Gastrocnemius medialis (tissue), 4 donors: ENCODE measurements at regions not wholly inside any gene's neighbourhood (a gene's known extent, or its start where the extent isn't known, plus 50 kb on each side); places are given as distances from the start of the nearest gene placed in this dataset.

ENCODE experiments used
- CTCF ChIP-seq, 5 experiments: fragments of 450-650 bp in 3 of 5; fragments of 200-600 bp in 2 of 5; sonication (generic) in 2 of 5; IDR thresholded peaks in 4 of 5; conservative IDR thresholded peaks in 1 of 5; 1 replicate in 4 of 5; 2 replicates in 1 of 5; pipeline ENCODE4 v1.5.1; 2016 to 2019; ENCODE audit warnings: antibody characterized with exemption in 5 of 5, mild to moderate bottlenecking in 3 of 5, moderate library complexity in 3 of 5
- POLR2A ChIP-seq, 2 donors: fragments of 450-650 bp; IDR thresholded peaks; one replicate each; pipeline ENCODE4 v1.6.1; 2017; ENCODE audit warnings: antibody characterized with exemption in 2 of 2, mild to moderate bottlenecking in 2 of 2, moderate library complexity in 2 of 2

GRCh38 chr5:29015523-29015922 lies 1977.1 kb upstream of the CDH9 start:
- TF ChIP-seq POLR2A (IDR thresholded peaks at IDR 0.05) (no peak), CTCF (IDR thresholded peaks at IDR 0.05 in 4 of 5, conservative IDR thresholded peaks at IDR 0.05 in 1 of 5) (no peak)
